Heart right ventricle (tissue), 16 donors: ENCODE measurements at regions not wholly inside any gene's neighbourhood (a gene's known extent, or its start where the extent isn't known, plus 50 kb on each side); places are given as distances from the start of the nearest gene placed in this dataset.
"Not testable (repeated sequence)": the region's sequence is repeated elsewhere in the genome, so short reads cannot be mapped to it uniquely, and the experiment has no call there.

Experiments
- ATAC-seq, 8 donors: fragments of 200-7000 bp; cut with Tn5 transposase; one replicate each; pipeline ENCODE4 v1.9.1; 2020; ENCODE audit warnings: mild to moderate bottlenecking in 8 of 8, moderate library complexity in 8 of 8, moderate number of reproducible peaks in 1 of 8
- DNase-seq, 2 donors: peaks; one replicate each; pipeline ENCODE4 v3.0.0-alpha.2; 2020
- H3K27ac ChIP-seq, 10 donors: fragments of 200-600 bp; sonication (generic) in 2 of 10; one replicate each; pipeline versions ENCODE4 v1.5.0 to v1.8.0; 2020 to 2022; ENCODE audit warnings: mild to moderate bottlenecking in 3 of 10
- H3K27me3 ChIP-seq, 7 donors: fragments of 200-600 bp; one replicate each; pipeline ENCODE4 v1.8.0; 2021 to 2022; ENCODE audit warnings: mild to moderate bottlenecking in 2 of 7
- H3K36me3 ChIP-seq, 9 donors: fragments of 200-600 bp; sonication (generic) in 1 of 9; one replicate each; pipeline versions ENCODE4 v1.5.0 to v1.8.0; 2020 to 2022; ENCODE audit warnings: mild to moderate bottlenecking in 2 of 9
- H3K4me1 ChIP-seq, 9 donors: fragments of 200-600 bp; sonication (generic) in 1 of 9; one replicate each; pipeline versions ENCODE4 v1.5.0 to v1.8.0; 2020 to 2022; ENCODE audit warnings: mild to moderate bottlenecking in 4 of 9
- H3K4me3 ChIP-seq, 10 donors: fragments of 200-600 bp; sonication (generic) in 2 of 10; one replicate each; pipeline versions ENCODE4 v1.5.0 to v1.8.0; 2020 to 2022; ENCODE audit warnings: mild to moderate bottlenecking in 7 of 10, moderate library complexity in 2 of 10
- H3K9me3 ChIP-seq, 11 donors: fragments of 200-600 bp in 10 of 11; sonication (generic) in 2 of 11; one replicate each; pipeline versions ENCODE4 v1.5.0 to v1.8.0; 2013 to 2022; ENCODE audit warnings: mild to moderate bottlenecking in 2 of 11, control low read depth in 1 of 11, moderate library complexity in 1 of 11
- CTCF ChIP-seq, 9 donors: fragments of 200-600 bp; sonication (generic) in 2 of 9; IDR thresholded peaks; one replicate each; pipeline versions ENCODE4 v1.5.0 to v1.8.0; 2021 to 2022; ENCODE audit warnings: antibody characterized with exemption in 9 of 9, mild to moderate bottlenecking in 5 of 9, moderate library complexity in 1 of 9
- WGBS, 2 donors: extraction: QIAGEN DNeasy Blood & Tissue Kit; methylation state at CpG; one replicate each; pipeline ENCODE4 v1.1.7; 2013; ENCODE audit warnings: inconsistent platforms in 1 of 2; 5-methylcytosine and 5-hydroxymethylcytosine counted together
- intact Hi-C, 10 donors: fragments of 100-400 bp; cut with DNase I; formaldehyde crosslinking; loops; one replicate each; pipeline versions ENCODE4 v1.11.1 to v1.14.2; 2022
- donor health status: Arrhythmogenic right ventricular cardiomyopathy.
- donor health status: ischemic (EF 13 %, LVEDD 7.1; RV severe dilation, severe dysfunction).
- donor health status: healthy with polysubstance abuse.
- donor health status: DM: no; HTN: yes; CAD: no.
- donor health status: DM: no; HTN: no; CAD: no.
- donor health status: ischemic (EF 25% LVEDD 6.9; RV normal size, moderate dysfunction).
- donor health status: ischemic (EF 25% LVEDD 5.7; RV mildly dilated, moderate dysfunction).
- donor health status: healthy.
- donor health status: DM: yes; HTN: yes; CAD: no.
- donor health status: Ischemic cardiomyopathy.
- donor health status: ischemic (EF 35%, LVEDD 5.7; RV mildly dilated, moderate dysfunction).
- donor health status: nonischemic (EF 11% LVEDD 7.7; RV severe dilation, severe dysfunction).
- donor health status: DM: yes; HTN: yes; CAD: no.
- donor health status: PGD.
- donor health status: ischemic (EF 29% LVEDD 5.4; RV normal size, mild dysfunction).
- donor health status: nonischemic (EF 23%, LVEDD 6.1; RV moderate dilation, normal function).

GRCh38 chr3:18527691-18528090, 102.6 kb upstream of the SATB1 start:
- Histone ChIP-seq H3K27ac (no peak overlapping the region), H3K4me1 (no peaks in the 10 kb centered on the region), H3K36me3 (no peaks in the 10 kb centered on the region), H3K4me3 (no peak overlapping the region), H3K27me3 (no peaks in the 10 kb centered on the region), H3K9me3 (peaks cover 0 to 28% (median 3%) of the 10 kb centered on the region in 11 donors)
- intact Hi-C loops: no loop called here
- TF ChIP-seq CTCF (IDR thresholded peaks at IDR 0.05): no peak
- DNase-seq: no peak
- no peak for ATAC-seq

- Histone ChIP-seq H3K36me3 (no peaks in the 10 kb centered on the region), H3K27ac (no peak overlapping the region), H3K4me1 (no peaks in the 10 kb centered on the region), H3K9me3 (peaks cover 0 to 28% (median 3%) of the 10 kb centered on the region in 11 donors), H3K4me3 (no peak overlapping the region), H3K27me3 (no peaks in the 10 kb centered on the region)
- ATAC-seq (no peak), DNase-seq (no peak)
- intact Hi-C loops: no loop called here
- no peak for TF ChIP-seq CTCF (IDR thresholded peaks at IDR 0.05)
Observed at GRCh38 chr3:18526667-18527066, 101.5 kb upstream of the SATB1 start.

- ATAC-seq, H3K27ac ChIP-seq, H3K9me3 ChIP-seq, H3K36me3 ChIP-seq, H3K4me3 ChIP-seq, DNase-seq, H3K4me1 ChIP-seq, intact Hi-C loops, H3K27me3 ChIP-seq: not testable (repeated sequence)
- WGBS, 2 donors: 82 to 86% methylated on average over 17 to 19 of the region's 19 CpGs
Observed at GRCh38 chr3:18516170-18516569, 91.0 kb upstream of the SATB1 start.

GRCh38 chr3:18513091-18513490, 88.0 kb upstream of the SATB1 start:
- Histone ChIP-seq H3K36me3 (no peaks in the 10 kb centered on the region), H3K9me3 (no peaks in the 10 kb centered on the region), H3K4me3 (no peak overlapping the region), H3K27ac (no peak overlapping the region), H3K4me1 (no peaks in the 10 kb centered on the region), H3K27me3 (peaks cover 0 to under 1% (median 0%) of the 10 kb centered on the region in 7 donors)
- intact Hi-C loops: no loop called here
- ATAC-seq (no peak), DNase-seq (no peak)
- 88 to 89% methylated on average over 3 of the region's 3 CpGs for WGBS, 2 donors
- TF ChIP-seq CTCF (IDR thresholded peaks at IDR 0.05): no peak

- Histone ChIP-seq H3K36me3 (no peaks in the 10 kb centered on the region), H3K4me3 (no peak overlapping the region), H3K4me1 (no peaks in the 10 kb centered on the region), H3K27me3 (peaks cover 0 to 4% (median 0%) of the 10 kb centered on the region in 7 donors), H3K27ac (no peak overlapping the region), H3K9me3 (no peaks in the 10 kb centered on the region)
- ATAC-seq (no peak), DNase-seq (no peak)
- WGBS, 2 donors: 94 to 100% methylated on average over 1 of the region's 1 CpG
- no peak for TF ChIP-seq CTCF (IDR thresholded peaks at IDR 0.05)
- intact Hi-C loops: no loop called here
Observed at GRCh38 chr3:18512007-18512406, 86.9 kb upstream of the SATB1 start.
